Hepatocyte (in vitro differentiated cells): ENCODE measurements at regions not wholly inside any gene's neighbourhood (a gene's known extent, or its start where the extent isn't known, plus 50 kb on each side); places are given as distances from the start of the nearest gene placed in this dataset.

Experiments used
- DNase-seq: peaks from one replicate; pipeline ENCODE4 v3.0.0-alpha.2; 2016; ENCODE audit warnings: low spot score
- H2AFZ ChIP-seq: fragments of 200-600 bp; sonication (generic); 2 replicates; pipeline ENCODE4 v1.6.0; 2016; ENCODE audit warnings: antibody characterized with exemption, mild to moderate bottlenecking
- H3K27ac ChIP-seq: fragments of 200-600 bp; sonication (generic); 2 replicates; pipeline ENCODE4 v1.5.1; 2016; ENCODE audit warnings: mild to moderate bottlenecking
- H3K27me3 ChIP-seq: fragments of 200-600 bp; sonication (generic); 2 replicates; pipeline ENCODE4 v1.6.1; 2016
- H3K36me3 ChIP-seq: fragments of 200-600 bp; sonication (generic); replicated peaks from 2 replicates; pipeline ENCODE4 v1.5.1; 2016; ENCODE audit warnings: low read depth; ENCODE audit not compliant: insufficient read depth
- H3K4me1 ChIP-seq: fragments of 200-600 bp; sonication (generic); 2 replicates; pipeline ENCODE4 v1.5.1; 2016; ENCODE audit warnings: mild to moderate bottlenecking, moderate library complexity; ENCODE audit not compliant: insufficient read depth
- H3K4me2 ChIP-seq: fragments of 200-600 bp; sonication (generic); 2 replicates; pipeline ENCODE4 v1.6.0; 2016
- H3K4me3 ChIP-seq: fragments of 200-600 bp; sonication (generic); 2 replicates; pipeline ENCODE4 v1.5.1; 2016; ENCODE audit warnings: mild to moderate bottlenecking
- H3K79me2 ChIP-seq: fragments of 200-600 bp; sonication (generic); 2 replicates; pipeline ENCODE4 v1.6.0; 2017; ENCODE audit warnings: mild to moderate bottlenecking
- H3K9me2 ChIP-seq: fragments of 200-600 bp; sonication (generic); replicated peaks from 2 replicates; pipeline ENCODE4 v1.6.0; 2017; ENCODE audit warnings: mild to moderate bottlenecking; ENCODE audit not compliant: insufficient read depth
- H3K9me3 ChIP-seq: fragments of 200-600 bp; sonication (generic); 2 replicates; pipeline ENCODE4 v1.5.1; 2016; ENCODE audit warnings: low read depth, mild to moderate bottlenecking
- H4K20me1 ChIP-seq: fragments of 200-600 bp; sonication (generic); 2 replicates; pipeline ENCODE4 v1.6.0; 2016; ENCODE audit warnings: mild to moderate bottlenecking; ENCODE audit not compliant: insufficient read depth, poor library complexity, severe bottlenecking
- CTCF ChIP-seq: fragments of 200-600 bp; sonication (generic); IDR thresholded peaks from 2 replicates; pipeline ENCODE4 v1.5.1; 2016; ENCODE audit warnings: antibody characterized with exemption, mild to moderate bottlenecking; ENCODE audit not compliant: poor library complexity
- EZH2 ChIP-seq: fragments of 200-600 bp; sonication (generic); IDR thresholded peaks from 2 replicates; pipeline ENCODE4 v1.6.1; 2016; ENCODE audit warnings: antibody characterized with exemption, mild to moderate bottlenecking, borderline replicate concordance
- EZH2phosphoT487 ChIP-seq: fragments of 200-600 bp; sonication (generic); IDR thresholded peaks from one replicate; pipeline ENCODE4 v1.6.1; 2018; ENCODE audit warnings: antibody characterized with exemption, mild to moderate bottlenecking, low read depth, moderate library complexity; ENCODE audit not compliant: unreplicated experiment, severe bottlenecking
- WGBS: methylation state at CpG from one replicate; pipeline ENCODE4 v1.1.6; 2016; ENCODE audit warnings: low lambda C conversion rate; ENCODE audit errors: missing lambda C conversion rate; 5-methylcytosine and 5-hydroxymethylcytosine counted together

- Histone ChIP-seq H3K4me1 (no peaks in the 10 kb centered on the region), H3K9me2 (no peaks in the 10 kb centered on the region), H3K4me3 (no peak overlapping the region), H3K4me2 (no peak overlapping the region), H2AFZ (no peak overlapping the region), H3K9me3 (no peaks in the 10 kb centered on the region), H4K20me1 (no peaks in the 10 kb centered on the region), H3K27ac (no peak overlapping the region), H3K79me2 (no peaks in the 10 kb centered on the region), H3K27me3 (no peaks in the 10 kb centered on the region), H3K36me3 (no peaks in the 10 kb centered on the region)
- 88% methylated on average over 12 of the region's 12 CpGs for WGBS
- DNase-seq, result no peak
- no peak for TF ChIP-seq EZH2phosphoT487
These were observed 95.4 kb upstream of the KLHL25 start for GRCh38 chr15:85889956-85890619.

- Histone ChIP-seq H2AFZ (no peak overlapping the region), H3K9me2 (no peaks in the 10 kb centered on the region), H3K4me3 (no peak overlapping the region), H3K36me3 (no peaks in the 10 kb centered on the region), H3K27ac (no peak overlapping the region), H3K4me2 (no peak overlapping the region), H4K20me1 (no peaks in the 10 kb centered on the region), H3K9me3 (no peaks in the 10 kb centered on the region), H3K79me2 (no peaks in the 10 kb centered on the region), H3K4me1 (no peaks in the 10 kb centered on the region), H3K27me3 (no peaks in the 10 kb centered on the region)
- WGBS, result 85% methylated on average over 2 of the region's 2 CpGs
- TF ChIP-seq EZH2, result no peak
- TF ChIP-seq EZH2phosphoT487, result no peak
- no peak for TF ChIP-seq CTCF
- no peak for DNase-seq
These were observed 95.9 kb upstream of the KLHL25 start for GRCh38 chr15:85890620-85890980.

GRCh38 chr15:85891470-85891869 is 96.7 kb upstream of the KLHL25 start:
- no peaks in the 10 kb centered on the region for H4K20me1 ChIP-seq
- H3K4me3 ChIP-seq, result no peak overlapping the region
- no peaks in the 10 kb centered on the region for H3K9me2 ChIP-seq
- no peaks in the 10 kb centered on the region for H3K4me1 ChIP-seq
- no peak overlapping the region for H3K27ac ChIP-seq
- no peak overlapping the region for H2AFZ ChIP-seq
- no peak for DNase-seq
- no peaks in the 10 kb centered on the region for H3K9me3 ChIP-seq
- no peak for TF ChIP-seq EZH2phosphoT487
- H3K79me2 ChIP-seq, result no peaks in the 10 kb centered on the region
- WGBS, result 88% methylated on average over 1 of the region's 1 CpG
- H3K4me2 ChIP-seq, result no peak overlapping the region
- no peaks in the 10 kb centered on the region for H3K27me3 ChIP-seq
- no peaks in the 10 kb centered on the region for H3K36me3 ChIP-seq

GRCh38 chr15:85892232-85892631 is 97.5 kb upstream of the KLHL25 start:
- no peaks in the 10 kb centered on the region for H3K4me1 ChIP-seq
- no peak for DNase-seq
- H3K79me2 ChIP-seq, result no peaks in the 10 kb centered on the region
- no peaks in the 10 kb centered on the region for H3K36me3 ChIP-seq
- no peaks in the 10 kb centered on the region for H3K9me3 ChIP-seq
- no peaks in the 10 kb centered on the region for H3K27me3 ChIP-seq
- WGBS, result 74% methylated on average over 3 of the region's 3 CpGs
- H3K4me3 ChIP-seq, result no peak overlapping the region
- TF ChIP-seq EZH2 (no peak), EZH2phosphoT487 (no peak), CTCF (no peak)
- H2AFZ ChIP-seq, result no peak overlapping the region
- no peak overlapping the region for H3K4me2 ChIP-seq
- no peaks in the 10 kb centered on the region for H3K9me2 ChIP-seq
- H3K27ac ChIP-seq, result no peak overlapping the region
- H4K20me1 ChIP-seq, result no peaks in the 10 kb centered on the region
